SU-DHL-6 (cell line): ENCODE measurements at regions not wholly inside any gene's neighbourhood (a gene's known extent, or its start where the extent isn't known, plus 50 kb on each side); places are given as distances from the start of the nearest gene placed in this dataset.

ENCODE experiments used
- H2AFZ ChIP-seq: fragments of 200-600 bp; sonication (generic); 2 replicates; pipeline ENCODE4 v1.6.1; 2014; ENCODE audit warnings: low read depth, mild to moderate bottlenecking, moderate library complexity, mixed read lengths, antibody characterized with exemption, low read length; ENCODE audit not compliant: severe bottlenecking
- H3F3A ChIP-seq: fragments of 200-600 bp; shearing (Covaris generic); 2 replicates; pipeline ENCODE4 v1.6.0; 2016; ENCODE audit warnings: antibody characterized with exemption, mild to moderate bottlenecking; ENCODE audit not compliant: insufficient read depth
- H3K27ac ChIP-seq: fragments of 200-600 bp; sonication (generic); 2 replicates; pipeline ENCODE4 v1.5.1; 2016; ENCODE audit warnings: low read depth, mild to moderate bottlenecking, low read length, moderate library complexity, mixed read lengths
- H3K27me3 ChIP-seq: fragments of 200-600 bp; sonication (generic), shearing (Covaris generic); 2 replicates; pipeline ENCODE4 v1.6.0; 2014; ENCODE audit warnings: mild to moderate bottlenecking, low read length
- H3K36me3 ChIP-seq: fragments of 200-600 bp; sonication (generic); 2 replicates; pipeline ENCODE4 v1.6.1; 2014; ENCODE audit warnings: mild to moderate bottlenecking, low read length, mixed read lengths
- H3K4me2 ChIP-seq: fragments of 300-600, 200-600 bp; shearing (Covaris generic), sonication (generic); 2 replicates; pipeline ENCODE4 v1.6.0; 2014; ENCODE audit warnings: low read length, low read depth, mild to moderate bottlenecking; ENCODE audit not compliant: poor library complexity, severe bottlenecking
- H3K4me3 ChIP-seq: fragments of 200-600 bp; sonication (generic); 2 replicates; pipeline ENCODE4 v1.5.1; 2014; ENCODE audit warnings: antibody characterized with exemption, low read length, mild to moderate bottlenecking, mixed read lengths; ENCODE audit not compliant: insufficient read depth, poor library complexity, severe bottlenecking
- H3K79me2 ChIP-seq: fragments of 200-600 bp; sonication (generic); 2 replicates; pipeline ENCODE4 v1.6.1; 2014; ENCODE audit warnings: mild to moderate bottlenecking, low read length, moderate library complexity; ENCODE audit not compliant: insufficient read depth
- H3K9ac ChIP-seq: fragments of 200-600 bp; sonication (generic); 2 replicates; pipeline ENCODE4 v1.7.0; 2014; ENCODE audit warnings: mild to moderate bottlenecking, low read length
- H3K9me2 ChIP-seq: fragments of 200-600 bp; sonication (generic); replicated peaks from 2 replicates; pipeline ENCODE4 v1.6.1; 2014; ENCODE audit warnings: low read length; ENCODE audit not compliant: insufficient read depth
- H3K9me3 ChIP-seq: fragments of 200-600 bp; sonication (generic); 2 replicates; pipeline ENCODE4 v1.6.1; 2014; ENCODE audit warnings: low read length, mixed read lengths; ENCODE audit not compliant: insufficient read depth
- H4K20me1 ChIP-seq: fragments of 200-600 bp; sonication (generic); 2 replicates; pipeline ENCODE4 v1.6.1; 2014; ENCODE audit warnings: low read depth, mild to moderate bottlenecking, antibody characterized with exemption, low read length, moderate library complexity, mixed read lengths
- CTCF ChIP-seq: fragments of 200-600 bp; sonication (generic); IDR thresholded peaks from one replicate; pipeline ENCODE4 v1.5.1; 2017; ENCODE audit warnings: antibody characterized with exemption, mild to moderate bottlenecking, low read length, moderate library complexity; ENCODE audit not compliant: insufficient read depth, poor library complexity, severe bottlenecking
- EZH2phosphoT487 ChIP-seq: fragments of 200-600 bp; sonication (generic), shearing (Covaris generic); conservative IDR thresholded peaks from 2 replicates; pipeline ENCODE4 v1.6.1; 2018; ENCODE audit warnings: mild to moderate bottlenecking, antibody characterized with exemption, low read length, moderate library complexity, mixed read lengths

DNA sequence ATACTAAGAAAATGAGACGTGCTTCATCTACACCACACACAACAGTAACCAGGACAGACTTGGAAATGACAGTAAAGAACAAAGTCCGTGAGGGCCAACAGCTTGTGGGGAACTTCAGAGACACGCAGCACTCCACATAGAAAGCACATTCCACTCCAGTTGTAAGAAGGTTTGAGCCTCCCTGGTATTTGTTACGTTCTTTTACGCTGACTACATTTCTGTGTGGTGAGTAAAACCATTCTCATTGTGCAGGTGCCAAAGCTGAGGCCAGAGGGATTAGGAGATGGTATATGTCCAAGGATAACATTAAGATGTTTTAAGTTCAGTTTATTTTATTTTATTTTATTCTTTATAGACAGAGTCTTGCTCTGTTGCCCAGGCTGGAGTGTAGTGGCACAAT lies 1189.9 kb downstream of the UQCRFS1 start:
- no peak overlapping the region for H2AFZ ChIP-seq
- H3K9ac ChIP-seq = no peak overlapping the region
- no peaks in the 10 kb centered on the region for H3K9me2 ChIP-seq
- H3F3A ChIP-seq = no peaks in the 10 kb centered on the region
- no peaks in the 10 kb centered on the region for H3K9me3 ChIP-seq
- H3K27ac ChIP-seq = no peak overlapping the region
- no peaks in the 10 kb centered on the region for H4K20me1 ChIP-seq
- no peak overlapping the region for H3K4me2 ChIP-seq
- no peaks in the 10 kb centered on the region for H3K27me3 ChIP-seq
- no peaks in the 10 kb centered on the region for H3K36me3 ChIP-seq
- H3K79me2 ChIP-seq = no peaks in the 10 kb centered on the region
- H3K4me3 ChIP-seq = no peak overlapping the region
- TF ChIP-seq EZH2phosphoT487 = no peak

DNA sequence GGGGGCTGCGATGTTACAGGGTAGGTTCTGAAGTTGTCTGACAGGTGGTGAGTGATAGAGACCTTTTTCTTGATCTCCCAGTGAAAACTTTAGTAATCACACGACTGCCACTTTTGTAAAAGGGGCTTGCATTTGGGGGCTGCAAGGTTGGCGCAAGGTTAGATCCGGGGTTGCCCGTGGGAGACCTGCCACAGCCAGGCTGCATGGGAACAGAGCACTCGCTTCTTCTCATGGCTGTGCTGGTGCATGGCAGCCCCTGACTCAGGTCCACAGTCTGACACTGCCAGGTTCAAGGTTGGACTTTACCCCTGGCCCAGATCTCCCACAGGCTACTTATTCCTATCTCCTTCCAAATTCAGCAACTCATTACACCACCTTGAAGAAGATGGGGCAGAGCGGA lies 1190.4 kb downstream of the UQCRFS1 start:
- no peak overlapping the region for H3K4me3 ChIP-seq
- H3K27me3 ChIP-seq = no peaks in the 10 kb centered on the region
- H3K79me2 ChIP-seq = no peaks in the 10 kb centered on the region
- H3K4me2 ChIP-seq = no peak overlapping the region
- H3K36me3 ChIP-seq = no peaks in the 10 kb centered on the region
- no peaks in the 10 kb centered on the region for H3K9me2 ChIP-seq
- no peaks in the 10 kb centered on the region for H3K9me3 ChIP-seq
- TF ChIP-seq CTCF (no peak), EZH2phosphoT487 (no peak)
- no peak overlapping the region for H3K9ac ChIP-seq
- no peaks in the 10 kb centered on the region for H4K20me1 ChIP-seq
- no peak overlapping the region for H3K27ac ChIP-seq
- H3F3A ChIP-seq = no peaks in the 10 kb centered on the region
- H2AFZ ChIP-seq = no peak overlapping the region

GRCh38 chr19:28021259-28022185 lies 1191.4 kb downstream of the UQCRFS1 start:
- no peaks in the 10 kb centered on the region for H3K79me2 ChIP-seq
- no peaks in the 10 kb centered on the region for H3K9me3 ChIP-seq
- H3K27ac ChIP-seq = no peak overlapping the region
- no peaks in the 10 kb centered on the region for H3K36me3 ChIP-seq
- no peak overlapping the region for H3K4me3 ChIP-seq
- no peak overlapping the region for H2AFZ ChIP-seq
- H4K20me1 ChIP-seq = no peaks in the 10 kb centered on the region
- no peak overlapping the region for H3K9ac ChIP-seq
- TF ChIP-seq CTCF (no peak), EZH2phosphoT487 (no peak)
- H3K4me2 ChIP-seq = no peak overlapping the region
- H3K9me2 ChIP-seq = no peaks in the 10 kb centered on the region
- H3K27me3 ChIP-seq = no peaks in the 10 kb centered on the region
- no peaks in the 10 kb centered on the region for H3F3A ChIP-seq

DNA sequence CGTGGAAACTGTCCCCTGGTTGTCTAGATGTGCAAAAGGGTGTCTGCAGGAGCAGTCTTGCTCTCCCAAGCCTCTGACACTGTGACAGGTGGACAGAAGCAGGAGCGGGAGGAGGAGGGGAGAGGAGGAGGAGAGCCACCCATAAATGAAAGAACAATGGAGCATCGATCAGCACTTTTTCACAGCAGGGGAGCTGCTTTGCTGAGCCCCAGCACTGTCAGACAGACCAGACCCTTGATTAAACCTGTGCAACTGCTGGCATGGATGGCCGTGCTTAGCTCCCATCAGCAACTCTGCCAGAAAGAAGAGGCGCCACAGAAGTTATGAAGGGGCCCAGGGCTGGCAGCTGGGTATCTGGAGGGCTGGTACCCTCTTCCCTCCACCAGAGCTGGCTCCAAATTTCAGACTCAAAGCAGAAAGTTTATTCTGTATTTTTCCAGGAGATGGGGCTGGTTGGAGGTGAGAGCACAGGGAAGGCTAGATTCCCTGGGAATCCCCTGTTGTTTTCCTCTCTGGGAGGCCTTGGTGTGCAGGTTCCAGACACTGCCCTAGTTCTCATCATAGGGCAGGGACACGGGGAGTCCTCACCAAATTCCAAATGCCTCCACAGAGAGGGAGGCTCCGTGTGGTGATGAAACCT lies 1192.2 kb downstream of the UQCRFS1 start:
- H3K9ac ChIP-seq = no peak overlapping the region
- no peak overlapping the region for H3K4me2 ChIP-seq
- TF ChIP-seq EZH2phosphoT487 (no peak), CTCF (no peak)
- H3K27me3 ChIP-seq = no peaks in the 10 kb centered on the region
- H3K9me3 ChIP-seq = no peaks in the 10 kb centered on the region
- H4K20me1 ChIP-seq = no peaks in the 10 kb centered on the region
- H3K4me3 ChIP-seq = no peak overlapping the region
- no peak overlapping the region for H3K27ac ChIP-seq
- no peaks in the 10 kb centered on the region for H3K79me2 ChIP-seq
- H3K36me3 ChIP-seq = no peaks in the 10 kb centered on the region
- no peaks in the 10 kb centered on the region for H3F3A ChIP-seq
- H3K9me2 ChIP-seq = no peaks in the 10 kb centered on the region
- no peak overlapping the region for H2AFZ ChIP-seq
